Lung (tissue), 11 donors: ENCODE measurements at regions not wholly inside any gene's neighbourhood (a gene's known extent, or its start where the extent isn't known, plus 50 kb on each side); places are given as distances from the start of the nearest gene placed in this dataset.

Experiments used
- ATAC-seq: fragments of 200-7000 bp; cut with Tn5 transposase; one replicate; pipeline ENCODE4 v1.9.1; 2020; ENCODE audit warnings: moderate number of reproducible peaks; ENCODE audit not compliant: insufficient read depth, low FRiP score
- DNase-seq, 3 donors: peaks; one replicate each; pipeline ENCODE4 v3.0.0-alpha.2; 2013 to 2017
- H3K27ac ChIP-seq, 2 donors: one replicate each; pipeline ENCODE4 v1.5.1; 2013; ENCODE audit warnings: mild to moderate bottlenecking in 2 of 2, moderate library complexity in 2 of 2, control low read depth in 1 of 2, inconsistent platforms in 1 of 2, low read depth in 1 of 2, low read length in 1 of 2
- H3K27me3 ChIP-seq, 3 donors: one replicate each; pipeline ENCODE4 v1.5.1; 2013; ENCODE audit warnings: low read length in 2 of 3; ENCODE audit not compliant: control insufficient read depth in 3 of 3, insufficient read depth in 3 of 3
- H3K36me3 ChIP-seq, 4 donors: one replicate each; pipeline ENCODE4 v1.5.1; 2013; ENCODE audit warnings: low read length in 4 of 4, mild to moderate bottlenecking in 1 of 4, moderate library complexity in 1 of 4; ENCODE audit not compliant: control insufficient read depth in 4 of 4, insufficient read depth in 4 of 4
- H3K4me1 ChIP-seq, 5 donors: one replicate each; pipeline ENCODE4 v1.5.1; 2013; ENCODE audit warnings: low read length in 5 of 5, mild to moderate bottlenecking in 2 of 5, moderate library complexity in 1 of 5; ENCODE audit not compliant: control insufficient read depth in 5 of 5, insufficient read depth in 5 of 5
- H3K4me3 ChIP-seq: one replicate; pipeline ENCODE4 v1.5.1; 2013; ENCODE audit warnings: mild to moderate bottlenecking, control low read depth, moderate library complexity
- H3K9ac ChIP-seq, 2 donors: one replicate each; pipeline ENCODE4 v1.5.1; 2013; ENCODE audit warnings: low read length in 2 of 2, control low read depth in 1 of 2; ENCODE audit not compliant: insufficient read depth in 1 of 2
- H3K9me3 ChIP-seq, 4 donors: one replicate each; pipeline ENCODE4 v1.5.1; 2013; ENCODE audit warnings: low read length in 3 of 4, mild to moderate bottlenecking in 1 of 4, moderate library complexity in 1 of 4; ENCODE audit not compliant: control insufficient read depth in 4 of 4, insufficient read depth in 3 of 4
- CTCF ChIP-seq: IDR thresholded peaks from 2 replicates; pipeline ENCODE4 v1.5.1; 2012; ENCODE audit warnings: mild to moderate bottlenecking; ENCODE audit errors: control extremely low read depth, extremely low read depth
- WGBS, 2 donors: extraction: QIAGEN DNeasy Blood & Tissue Kit; methylation state at CpG; one replicate each; pipeline ENCODE4 v1.1.7; 2013; 5-methylcytosine and 5-hydroxymethylcytosine counted together
- donor health status: control.
- donor health status: control.
- donor health status: Bipolar disorder and iron deficiency.
- donor health status: healthy.
- donor health status: DM: yes; HTN: yes; CAD: no.

DNA sequence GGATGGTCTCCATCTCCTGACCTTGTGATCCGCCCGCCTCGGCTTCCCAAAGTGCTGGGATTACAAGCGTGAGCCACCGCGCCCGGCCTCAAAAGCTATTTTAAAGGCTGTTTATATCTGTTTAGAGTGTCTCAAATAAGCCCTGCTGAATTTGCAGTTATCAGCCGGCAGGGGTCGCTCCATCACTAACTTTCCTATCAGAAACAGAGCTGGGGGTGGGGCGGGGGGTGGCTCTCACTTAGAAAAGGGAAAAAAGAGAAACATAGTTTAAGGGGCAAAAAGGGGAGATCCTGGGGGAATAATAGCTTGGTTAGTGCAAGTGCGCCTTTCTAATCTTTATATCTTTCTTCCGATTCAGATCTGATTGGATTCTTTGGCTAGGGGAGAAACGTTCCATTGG lies 450.7 kb downstream of the UBE2NL start:
- H3K36me3 ChIP-seq: no peaks in the 10 kb centered on the region
- H3K27me3 ChIP-seq: no peaks in the 10 kb centered on the region
- DNase-seq (no peak), ATAC-seq (no peak)
- 67 to 75% methylated on average over 11 to 13 of the region's 13 CpGs for WGBS, 2 donors
- H3K4me1 ChIP-seq: no peaks in the 10 kb centered on the region
- peaks cover 0 to 7% (median 0%) of the 10 kb centered on the region in 4 donors for H3K9me3 ChIP-seq
- no peak overlapping the region for H3K9ac ChIP-seq
- H3K4me3 ChIP-seq: no peak overlapping the region
- no peak overlapping the region for H3K27ac ChIP-seq
- TF ChIP-seq CTCF: no peak

- H3K9ac ChIP-seq: no peak overlapping the region
- TF ChIP-seq CTCF: no peak
- no peaks in the 10 kb centered on the region for H3K27me3 ChIP-seq
- no peak overlapping the region for H3K4me3 ChIP-seq
- H3K27ac ChIP-seq: no peak overlapping the region
- H3K4me1 ChIP-seq: no peaks in the 10 kb centered on the region
- H3K9me3 ChIP-seq: peaks cover 0 to 7% (median 0%) of the 10 kb centered on the region in 4 donors
- DNase-seq (no peak), ATAC-seq (no peak)
- H3K36me3 ChIP-seq: no peaks in the 10 kb centered on the region
- 64 to 80% methylated on average over 6 of the region's 6 CpGs for WGBS, 2 donors
Observed at GRCh38 chrX:144335402-144335801, 451.5 kb downstream of the UBE2NL start.

GRCh38 chrX:144379156-144379555 lies 495.3 kb downstream of the UBE2NL start:
- H3K9me3 ChIP-seq: no peaks in the 10 kb centered on the region
- no peak overlapping the region for H3K27ac ChIP-seq
- no peaks in the 10 kb centered on the region for H3K4me1 ChIP-seq
- TF ChIP-seq CTCF: no peak
- H3K9ac ChIP-seq: no peak overlapping the region
- 83 to 94% methylated on average over 3 of the region's 3 CpGs for WGBS, 2 donors
- H3K27me3 ChIP-seq: no peaks in the 10 kb centered on the region
- DNase-seq (no peak), ATAC-seq (no peak)
- no peak overlapping the region for H3K4me3 ChIP-seq
- no peaks in the 10 kb centered on the region for H3K36me3 ChIP-seq

GRCh38 chrX:144388738-144389137 lies 504.9 kb downstream of the UBE2NL start:
- 50 to 79% methylated on average over 1 of the region's 1 CpG for WGBS, 2 donors

More at GRCh38 chrX:144388738-144389137, 504.9 kb downstream of the UBE2NL start:
- Histone ChIP-seq H3K4me1 (no peaks in the 10 kb centered on the region), H3K9ac (no peak overlapping the region), H3K4me3 (no peak overlapping the region), H3K9me3 (no peaks in the 10 kb centered on the region), H3K27ac (no peak overlapping the region), H3K36me3 (no peaks in the 10 kb centered on the region), H3K27me3 (no peaks in the 10 kb centered on the region)
- ATAC-seq (no peak), DNase-seq (peak in 1 of 3 donors; percentile 3)
- TF ChIP-seq CTCF: no peak
